Superior temporal gyrus (tissue), 1 donor: ENCODE measurements at regions not wholly inside any gene's neighbourhood (a gene's known extent, or its start where the extent isn't known, plus 50 kb on each side); places are given as distances from the start of the nearest gene placed in this dataset.

Source experiments
- DNase-seq: peaks from one replicate; pipeline ENCODE4 v3.0.0-alpha.2; 2016; ENCODE audit errors: extremely low spot score

DNA sequence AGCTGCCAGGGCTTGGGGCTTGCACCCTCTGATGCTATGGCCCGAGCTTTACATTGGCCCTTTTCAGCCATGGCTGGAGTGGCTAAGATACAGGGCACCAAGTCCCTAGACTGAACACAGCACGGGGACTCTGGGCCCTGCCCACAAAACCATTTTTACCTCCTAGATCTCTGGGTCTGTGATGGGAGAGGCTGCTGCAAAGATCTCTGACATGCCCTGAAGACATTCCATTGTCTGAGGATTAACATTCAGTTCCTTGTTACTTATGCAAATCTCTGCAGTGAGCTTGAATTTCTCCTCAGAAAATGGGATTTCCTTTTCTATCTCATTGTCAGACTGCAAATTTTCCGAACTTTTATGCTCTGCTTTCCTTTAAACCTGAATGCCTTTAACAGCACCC is 337.0 kb upstream of the SMC2 start:
- DNase-seq, result no peak

DNA sequence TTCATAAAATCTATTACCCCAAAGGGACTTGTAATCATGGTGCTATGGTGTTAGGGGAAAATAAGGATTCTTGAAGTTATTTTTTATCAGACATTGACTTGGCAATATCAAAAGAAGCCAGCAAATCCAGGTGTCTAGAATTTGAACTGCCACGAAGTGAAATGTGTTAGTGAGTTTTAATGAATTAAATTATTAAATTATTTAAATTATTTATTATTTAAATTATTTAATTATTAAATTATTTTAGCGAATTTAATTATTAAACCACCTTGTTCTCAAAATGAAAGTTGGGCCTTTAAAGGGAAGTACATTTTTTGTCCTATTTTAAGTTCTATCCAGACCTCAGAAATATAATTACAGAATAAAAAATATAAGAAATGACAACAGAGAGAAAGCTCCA is 332.6 kb upstream of the SMC2 start:
- DNase-seq, result no peak

GRCh38 chr9:103789686-103790085 is 304.4 kb upstream of the SMC2 start:
- DNase-seq, result no peak

GRCh38 chr9:103798620-103799019 is 295.5 kb upstream of the SMC2 start:
- DNase-seq, result no peak

- no peak for DNase-seq
Observed at GRCh38 chr9:103799959-103800358, 294.1 kb upstream of the SMC2 start.

- DNase-seq, result no peak
Observed at GRCh38 chr9:103802068-103802467, 292.0 kb upstream of the SMC2 start.

- no peak for DNase-seq
Observed at GRCh38 chr9:103803245-103803644, 290.9 kb upstream of the SMC2 start.

- no peak for DNase-seq
Observed at GRCh38 chr9:103804077-103804735, 289.9 kb upstream of the SMC2 start.

DNA sequence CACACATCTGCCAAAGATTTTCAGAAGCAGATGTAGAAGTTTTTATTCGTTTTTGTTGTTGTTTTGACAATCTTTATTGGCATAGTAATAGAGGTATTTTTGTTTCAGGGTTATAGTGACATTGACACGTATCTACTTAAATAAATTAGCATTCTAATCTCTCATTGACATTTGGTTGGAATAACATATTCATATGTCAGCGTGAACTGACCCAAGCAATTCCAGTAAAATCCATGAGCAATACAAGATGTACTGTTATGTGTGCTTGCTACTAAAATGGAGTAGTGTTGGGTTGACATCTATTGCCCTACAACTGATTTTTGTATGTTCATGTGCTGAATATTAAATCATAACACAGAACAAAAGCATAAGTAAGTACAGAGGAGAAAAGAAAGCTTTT is 284.4 kb upstream of the SMC2 start:
- no peak for DNase-seq

DNA sequence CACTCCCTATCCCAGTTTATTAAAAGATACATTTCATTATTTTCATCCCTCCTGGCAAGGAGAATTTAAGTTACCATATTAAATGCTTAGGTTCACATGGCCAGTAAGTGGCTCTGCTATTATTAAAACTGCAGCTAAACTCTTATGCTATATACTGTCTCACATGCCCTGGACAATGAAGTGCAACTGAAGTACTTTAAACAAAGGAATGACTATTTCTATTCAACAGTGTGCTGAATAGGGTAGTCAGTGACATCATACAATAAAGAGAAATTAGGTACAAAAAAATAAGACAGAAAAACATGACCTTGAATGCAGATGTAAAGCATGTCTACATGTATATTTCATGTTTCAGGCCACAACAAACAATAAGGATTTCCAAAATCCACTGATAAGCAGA is 282.6 kb upstream of the SMC2 start:
- no peak for DNase-seq

GRCh38 chr9:103816146-103816545 is 278.0 kb upstream of the SMC2 start:
- no peak for DNase-seq

DNA sequence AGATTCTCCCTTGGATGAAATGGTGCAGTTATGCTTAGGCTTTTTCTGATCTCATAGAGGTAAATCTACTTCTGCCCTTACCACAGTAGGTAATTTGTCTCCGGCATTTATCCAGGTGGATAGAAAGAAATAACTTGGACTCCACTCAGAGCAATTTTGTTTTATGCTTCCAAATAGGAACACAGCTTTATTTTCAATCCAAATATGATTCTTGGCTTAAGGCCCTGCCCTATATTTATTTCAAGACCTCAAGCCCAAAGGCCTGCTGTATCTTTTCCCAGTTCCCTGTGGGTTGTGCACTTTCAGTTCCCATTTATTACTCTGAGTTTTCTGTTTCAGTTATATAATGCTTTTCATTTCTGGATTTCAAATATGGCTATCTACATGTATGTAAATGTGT is 274.2 kb upstream of the SMC2 start:
- DNase-seq, result no peak

GRCh38 chr9:103821115-103821514 is 273.0 kb upstream of the SMC2 start:
- DNase-seq, result no peak

GRCh38 chr9:103837940-103838339 is 256.2 kb upstream of the SMC2 start:
- no peak for DNase-seq

DNA sequence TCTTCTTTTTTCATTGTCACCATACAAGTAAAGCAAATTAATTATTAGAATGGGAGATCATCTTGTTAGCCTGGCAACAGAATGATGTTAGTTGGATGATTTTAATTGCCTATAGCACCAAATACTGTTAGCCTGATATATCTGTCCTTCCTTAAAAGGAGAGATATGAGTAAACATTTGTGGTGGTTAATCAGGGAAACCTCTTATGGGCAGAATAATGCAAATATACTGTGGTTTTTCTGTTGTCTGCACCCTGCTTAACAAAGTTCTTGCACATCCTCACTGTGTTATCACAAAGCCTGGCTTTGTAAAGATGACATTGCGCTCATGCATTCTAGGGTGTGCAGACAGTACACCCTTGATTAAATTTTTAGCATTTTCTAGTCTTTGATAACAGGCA is 254.9 kb upstream of the SMC2 start:
- no peak for DNase-seq

DNA sequence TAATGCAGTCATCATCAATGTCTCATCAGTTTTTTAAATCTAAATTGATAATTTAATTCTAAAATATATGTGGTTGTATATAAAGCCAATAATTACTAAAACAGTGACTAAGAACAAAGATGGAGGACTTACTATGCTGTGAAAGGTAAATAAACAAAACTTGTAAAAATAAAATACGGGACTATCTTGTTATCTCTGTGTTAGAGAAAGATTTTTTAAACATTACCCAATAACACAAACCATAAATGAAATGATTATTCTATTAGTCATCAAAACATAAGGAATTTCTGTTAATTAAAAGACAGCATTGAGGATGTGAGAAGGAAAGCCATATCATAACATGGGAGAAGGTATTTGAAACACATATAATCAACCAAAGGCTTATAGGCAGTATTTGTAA is 226.2 kb upstream of the SMC2 start:
- no peak for DNase-seq

DNA sequence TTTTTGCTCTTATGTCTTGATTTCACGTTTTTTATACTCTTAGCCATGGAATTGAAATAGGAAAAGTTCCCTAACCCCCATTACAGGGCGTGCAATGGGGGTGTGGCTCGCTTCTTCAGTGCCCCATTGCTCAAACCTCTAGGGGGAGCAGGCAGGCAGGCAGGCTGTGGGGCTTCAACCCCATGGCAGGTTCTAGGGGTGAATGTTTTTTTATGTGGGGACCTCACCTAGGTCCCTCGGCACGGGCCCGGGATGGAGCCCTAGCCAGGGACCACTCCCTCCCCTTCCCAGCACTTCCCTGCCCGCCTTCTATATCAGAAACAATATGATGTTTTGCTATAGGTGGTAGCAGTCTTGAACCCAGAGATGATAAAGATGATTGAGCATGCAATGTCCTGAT is 221.3 kb upstream of the SMC2 start:
- DNase-seq, result no peak

GRCh38 chr9:103881419-103881818 is 212.7 kb upstream of the SMC2 start:
- DNase-seq, result no peak

- no peak for DNase-seq
Observed at GRCh38 chr9:103889989-103890388, 204.1 kb upstream of the SMC2 start.

DNA sequence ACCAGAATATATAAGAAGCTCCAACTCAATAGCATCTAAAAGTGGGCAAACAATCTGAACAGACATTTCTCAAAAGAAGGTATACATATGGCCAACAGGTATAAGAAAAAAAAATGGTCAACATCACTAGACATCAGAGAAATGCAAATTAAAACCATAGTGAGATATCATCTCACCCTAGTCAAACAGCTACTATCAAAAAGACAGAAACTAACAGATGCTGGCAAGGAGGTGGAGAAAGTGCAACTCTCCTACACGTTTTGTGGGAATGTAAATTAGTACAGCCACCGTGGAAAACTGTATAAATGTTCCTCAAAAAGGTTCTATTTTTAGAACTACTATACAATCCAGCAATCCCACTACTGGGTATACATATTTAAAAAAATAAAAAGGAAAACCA is 199.9 kb upstream of the SMC2 start:
- no peak for DNase-seq

- no peak for DNase-seq
Observed at GRCh38 chr9:103898550-103898949, 195.6 kb upstream of the SMC2 start.

GRCh38 chr9:103899866-103900265 is 194.2 kb upstream of the SMC2 start:
- DNase-seq, result no peak

DNA sequence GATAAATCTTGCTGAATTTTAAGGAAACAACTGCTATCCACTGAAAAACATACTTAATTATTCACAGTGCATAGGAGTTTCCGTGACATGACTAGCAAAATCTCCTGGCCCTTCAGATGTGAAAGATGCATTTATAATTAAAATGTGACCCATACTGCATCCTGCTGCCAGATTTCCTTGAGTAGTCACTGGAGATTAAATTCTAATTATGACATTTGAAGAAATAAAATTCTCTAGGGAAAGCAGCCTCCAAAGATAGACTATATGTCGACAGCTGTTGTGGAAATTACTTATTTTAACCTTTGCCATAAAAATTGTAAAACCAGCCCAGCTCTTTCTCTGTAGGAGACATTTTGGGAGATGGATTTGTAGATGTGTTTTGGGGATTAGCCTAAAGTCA is 193.6 kb upstream of the SMC2 start:
- DNase-seq, result no peak

DNA sequence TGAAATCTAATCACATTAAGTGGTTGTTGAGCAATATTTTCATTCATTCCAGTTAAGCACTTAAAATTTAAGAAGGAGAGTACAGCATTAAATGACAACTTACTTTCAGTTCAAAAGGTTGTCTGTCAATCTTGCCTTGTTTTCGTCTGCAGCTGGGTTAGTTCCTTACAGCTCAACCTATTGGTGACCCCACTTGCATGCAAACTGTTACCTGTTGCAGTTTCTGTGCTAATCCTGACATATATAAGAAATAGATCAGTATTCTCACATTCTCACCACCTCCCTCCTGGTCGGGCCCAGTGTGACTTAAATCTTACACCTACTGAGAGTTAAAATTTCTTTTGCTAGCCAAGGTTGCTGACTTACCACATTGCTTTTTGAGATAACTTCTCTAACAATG is 191.8 kb upstream of the SMC2 start:
- DNase-seq, result no peak

- no peak for DNase-seq
Observed at GRCh38 chr9:103904242-103904641, 189.9 kb upstream of the SMC2 start.
